SK-N-MC (cell line): ENCODE measurements at regions not wholly inside any gene's neighbourhood (a gene's known extent, or its start where the extent isn't known, plus 50 kb on each side); places are given as distances from the start of the nearest gene placed in this dataset.

Experiments used
- EZH2 ChIP-seq: fragments of 200-600 bp; sonication (generic); IDR thresholded peaks from one replicate; pipeline ENCODE4 v1.6.1; 2017; ENCODE audit warnings: antibody characterized with exemption
- FOXP2 ChIP-seq: optimal IDR thresholded peaks from 2 replicates; pipeline ENCODE3; 2011; ENCODE audit warnings: mild to moderate bottlenecking, moderate library complexity; ENCODE audit not compliant: insufficient read depth; ENCODE audit errors: extremely low read length, control extremely low read depth
- POLR2AphosphoS5 ChIP-seq: IDR thresholded peaks from 2 replicates; pipeline ENCODE4 v1.6.1; 2012; ENCODE audit warnings: mild to moderate bottlenecking, low read depth, low read length, borderline replicate concordance

- TF ChIP-seq EZH2 (no peak), POLR2AphosphoS5 (no peak), FOXP2 (no peak)
These were observed 87.7 kb upstream of the HMGCLL1 start for GRCh38 chr6:55666606-55667225.
